ENCODE measurements at regions not wholly inside any gene's neighbourhood (a gene's known extent, or its start where the extent isn't known, plus 50 kb on each side); places are given as distances from the start of the nearest gene placed in this dataset.

- no peak for FAIRE-seq
- ATAC-seq: no peak; the same call in 2 of the 3 replicates
- no peaks in the 10 kb centered on the region for H4K20me1 ChIP-seq (ENCODE audit: control insufficient read depth, insufficient read depth)
- no peak overlapping the region for H3K4me2 ChIP-seq (ENCODE audit: control insufficient read depth, insufficient read depth)
- intact Hi-C loops (cut with micrococcal nuclease; ENCODE audit: unreplicated experiment) (no loop called here), in situ Hi-C loops (cut with MboI) (no loop called here)
- TF ChIP-seq ETV6 (conservative IDR thresholded peaks at IDR 0.05 in 1 of 2, IDR thresholded peaks at IDR 0.05 in 1 of 2; ENCODE audit: borderline replicate concordance in 1 of 2, low read depth in 1 of 2) (peak in 1 of 2 experiments; percentile 42; a peak in 1 of 4 replicates), POLR2AphosphoS5 (IDR thresholded peaks at IDR 0.05; ENCODE audit: low read length) (no peak), RUNX3 (IDR thresholded peaks at IDR 0.05; ENCODE audit: low read length) (0 out of 2 replicates have a peak, but pooled peaks have one; percentile 6), BHLHE40 (IDR thresholded peaks at IDR 0.05; ENCODE audit: borderline replicate concordance in 1 of 2, low read depth in 2 of 2, low read length in 1 of 2) (peak in 1 of 2 experiments; percentile 15; a peak in 1 of 4 replicates)
- ChIA-PET CTCF (no interaction called here), RAD21 (ENCODE audit: unreplicated experiment) (no interaction called here), POLR2A (no interaction called here), SMC1A (ENCODE audit: uncharacterized antibody, unreplicated experiment) (interaction anchor here (1.5 kb wide), 1 partner anchor 53 kb away, joined by 4 read pairs; no protein-coding TSS in a partner anchor)
- H3K27me3 ChIP-seq (replicated peaks in 1 of 2; ENCODE audit: control insufficient read depth in 2 of 2, insufficient read depth in 2 of 2, low read length in 1 of 2): no peaks in the 10 kb centered on the region; a peak in 4 of 4 replicates
- no peak overlapping the region for H3K27ac ChIP-seq (ENCODE audit: control insufficient read depth, insufficient read depth)
- peak overlapping the region; percentile 2; the same call in 1 of the 2 replicates for H2AFZ ChIP-seq (ENCODE audit: control insufficient read depth, low read depth, low read length)
- no peaks in the 10 kb centered on the region for H3K9me3 ChIP-seq (replicated peaks; ENCODE audit: control insufficient read depth, insufficient read depth, low read length)
- H3K36me3 ChIP-seq (ENCODE audit: control insufficient read depth in 2 of 2, insufficient read depth in 2 of 2, low read length in 1 of 2): no peaks in the 10 kb centered on the region
- no peaks in the 10 kb centered on the region for H3K79me2 ChIP-seq (ENCODE audit: control insufficient read depth, insufficient read depth, low read length)
- no peak overlapping the region for H3K9ac ChIP-seq (ENCODE audit: control insufficient read depth, insufficient read depth, low read length)
- 52% methylated on average over 18 of the region's 18 CpGs for WGBS (ENCODE audit: insufficient coverage, insufficient replicate concordance, low lambda C conversion rate, missing lambda C conversion rate)
- no peak for DNase-seq (ENCODE audit: low read depth, low spot score)
- H3K4me1 ChIP-seq (ENCODE audit: control insufficient read depth, insufficient read depth, low read length): peaks cover 18% of the 10 kb centered on the region
- BruUV-seq (replicated peaks): no TSS peak
- H3K4me3 ChIP-seq: no peak overlapping the region
Observed at GRCh38 chr9:89655990-89656657, 51.3 kb downstream of the GADD45G start.

- DNase-seq (ENCODE audit: low read depth, low spot score) (no peak), ATAC-seq (no peak), FAIRE-seq (no peak)
- ChIA-PET CTCF (no interaction called here), RAD21 (ENCODE audit: unreplicated experiment) (interaction anchor here (0.8 kb wide), 1 partner anchor 44 kb away, joined by 3 read pairs; no protein-coding TSS in a partner anchor), POLR2A (no interaction called here), SMC1A (ENCODE audit: uncharacterized antibody, unreplicated experiment) (no interaction called here)
- H3K27ac ChIP-seq (ENCODE audit: control insufficient read depth, insufficient read depth): no peak overlapping the region
- H3K79me2 ChIP-seq (ENCODE audit: control insufficient read depth, insufficient read depth, low read length): no peaks in the 10 kb centered on the region
- H3K4me3 ChIP-seq: no peak overlapping the region
- no peaks in the 10 kb centered on the region for H3K9me3 ChIP-seq (replicated peaks; ENCODE audit: control insufficient read depth, insufficient read depth, low read length)
- peaks cover 0 to 2% of the 10 kb centered on the region in 2 experiments for H3K27me3 ChIP-seq (replicated peaks in 1 of 2; ENCODE audit: control insufficient read depth in 2 of 2, insufficient read depth in 2 of 2, low read length in 1 of 2)
- in situ Hi-C loops (cut with MboI): no loop called here
- no peaks in the 10 kb centered on the region for H4K20me1 ChIP-seq (ENCODE audit: control insufficient read depth, insufficient read depth)
- H3K4me1 ChIP-seq (ENCODE audit: control insufficient read depth, insufficient read depth, low read length): peaks cover 18% of the 10 kb centered on the region
- H3K36me3 ChIP-seq (ENCODE audit: control insufficient read depth in 2 of 2, insufficient read depth in 2 of 2, low read length in 1 of 2): no peaks in the 10 kb centered on the region
- no peak overlapping the region for H3K4me2 ChIP-seq (ENCODE audit: control insufficient read depth, insufficient read depth)
- BruUV-seq (replicated peaks): no TSS peak
- intact Hi-C loops (cut with micrococcal nuclease; ENCODE audit: unreplicated experiment): no loop called here
- WGBS (ENCODE audit: insufficient coverage, insufficient replicate concordance, low lambda C conversion rate, missing lambda C conversion rate): 25% methylated on average over 5 of the region's 5 CpGs
- no peak overlapping the region for H2AFZ ChIP-seq (ENCODE audit: control insufficient read depth, low read depth, low read length)
- no peak overlapping the region for H3K9ac ChIP-seq (ENCODE audit: control insufficient read depth, insufficient read depth, low read length)
- TF ChIP-seq NFXL1 (IDR thresholded peaks at IDR 0.05; ENCODE audit: borderline replicate concordance) (no peak), ZBED1 (IDR thresholded peaks at IDR 0.05; ENCODE audit: borderline replicate concordance) (no peak), ZBTB4 (CRISPR knock-in tag; IDR thresholded peaks at IDR 0.05) (no peak), CEBPZ (IDR thresholded peaks at IDR 0.05; ENCODE audit: low read depth, low read length) (no peak), RCOR1 (conservative IDR thresholded peaks at IDR 0.05; ENCODE audit: low read depth, low read length) (no peak)
Observed at GRCh38 chr9:89657295-89657694, 52.5 kb downstream of the GADD45G start.
